Superior temporal gyrus (tissue), 1 donor: ENCODE measurements at regions not wholly inside any gene's neighbourhood (a gene's known extent, or its start where the extent isn't known, plus 50 kb on each side); places are given as distances from the start of the nearest gene placed in this dataset.
"Not testable (repeated sequence)": the region's sequence is repeated elsewhere in the genome, so short reads cannot be mapped to it uniquely, and the experiment has no call there.

ENCODE experiments used
- DNase-seq: peaks from one replicate; pipeline ENCODE4 v3.0.0-alpha.2; 2016; ENCODE audit errors: extremely low spot score

DNA sequence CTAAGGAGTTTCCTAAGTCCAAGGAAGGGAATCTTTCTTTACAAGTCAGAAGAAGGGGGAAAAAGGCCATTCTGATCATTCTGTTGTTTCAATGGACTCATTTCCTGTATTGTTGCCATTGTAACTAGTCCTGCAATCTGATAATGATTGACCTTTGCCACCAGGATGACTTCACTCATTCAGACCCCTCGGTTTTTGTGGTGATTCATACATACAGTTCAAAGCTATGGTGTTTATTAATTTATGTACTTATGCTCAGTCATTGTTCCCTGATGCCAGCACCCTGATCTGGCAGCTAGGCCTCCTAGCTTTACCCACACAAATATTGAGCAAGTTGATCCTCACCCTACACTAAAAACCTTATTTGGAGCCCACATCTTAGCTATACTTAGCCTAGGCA is 57.6 kb upstream of the ZNF519 start:
- no peak for DNase-seq

DNA sequence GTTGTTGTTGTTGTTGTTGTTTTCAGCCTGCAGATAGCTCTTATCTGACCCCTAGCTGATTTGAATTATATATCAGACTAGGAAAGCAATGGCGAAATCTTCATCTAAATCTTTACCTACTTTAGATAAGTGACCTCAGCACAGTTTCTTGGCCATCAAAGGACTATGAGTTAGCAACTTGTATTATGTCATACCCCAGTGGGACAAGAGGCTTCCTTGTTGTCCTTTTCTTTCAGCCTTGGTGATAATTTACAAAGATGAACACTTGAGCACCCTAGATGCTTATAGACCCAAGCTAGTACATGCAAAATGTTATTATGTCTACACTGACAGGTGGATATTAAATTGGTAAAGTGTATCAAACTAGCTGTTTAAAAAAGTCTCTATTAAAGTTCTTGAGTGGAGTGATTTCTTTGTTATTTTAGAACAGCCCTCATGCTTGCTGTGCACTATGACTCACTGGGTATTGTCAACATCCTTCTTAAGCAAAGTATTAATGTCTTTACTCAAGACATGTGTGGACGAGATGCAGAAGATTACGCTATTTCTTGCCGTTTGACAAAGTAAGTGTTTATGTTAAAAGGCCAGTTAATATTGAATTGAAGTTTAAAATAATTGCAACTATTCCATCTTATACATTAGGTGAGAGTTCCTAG is 56.6 kb upstream of the ZNF519 start:
- not testable (repeated sequence) for DNase-seq
